ENCODE measurements at regions not wholly inside any gene's neighbourhood (a gene's known extent, or its start where the extent isn't known, plus 50 kb on each side); places are given as distances from the start of the nearest gene placed in this dataset.

DNA sequence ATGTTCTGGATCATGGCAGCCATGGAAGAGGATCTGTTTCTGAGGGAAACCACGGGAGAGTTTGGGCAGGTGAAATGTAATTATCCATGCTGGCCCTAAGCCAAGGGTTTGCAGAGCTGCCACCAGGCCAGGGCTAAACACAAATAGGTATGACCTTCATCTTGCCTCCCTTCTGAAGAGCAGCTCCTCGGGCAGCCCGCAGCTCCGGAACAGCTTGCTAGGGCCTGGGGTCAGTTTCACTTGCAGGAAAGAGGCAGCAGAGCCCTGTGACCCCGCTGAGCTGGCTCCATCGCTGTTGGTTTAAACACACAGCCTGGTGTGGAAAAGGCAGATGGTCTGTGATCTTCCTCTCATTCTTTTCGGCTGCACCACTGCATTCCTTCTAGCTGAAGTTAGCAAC is 141.4 kb downstream of the TMEM38B start:
- Histone ChIP-seq H3K27me3 (ENCODE audit: insufficient read depth, low read depth, low read length) (no peaks in the 10 kb centered on the region), H3K9ac (ENCODE audit: low read length) (no peak overlapping the region), H3K4me2 (ENCODE audit: low read length) (no peak overlapping the region), H3K4me3 (ENCODE audit: low read length) (no peak overlapping the region), H3K36me3 (ENCODE audit: insufficient read depth, low read length) (no peaks in the 10 kb centered on the region), H4K20me1 (ENCODE audit: insufficient read depth) (no peaks in the 10 kb centered on the region), H2AFZ (ENCODE audit: low read depth, low read length) (no peak overlapping the region), H3K9me3 (ENCODE audit: low read length) (no peaks in the 10 kb centered on the region), H3K27ac (ENCODE audit: low read length) (no peak overlapping the region), H3F3A (ENCODE audit: insufficient read depth, low read length, poor library complexity, severe bottlenecking) (no peaks in the 10 kb centered on the region), H3K79me2 (replicated peaks; ENCODE audit: insufficient read depth, low read length) (no peaks in the 10 kb centered on the region), H3K9me2 (ENCODE audit: insufficient read depth, low read length) (no peaks in the 10 kb centered on the region)
- TF ChIP-seq RAD21 (conservative IDR thresholded peaks at IDR 0.05): no peak
- no peak for TF ChIP-seq EZH2 (IDR thresholded peaks at IDR 0.05; ENCODE audit: borderline replicate concordance, insufficient read depth, low read length, poor library complexity, severe bottlenecking)
- TF ChIP-seq POLR2AphosphoS5 (IDR thresholded peaks at IDR 0.05): no peak

- Histone ChIP-seq H4K20me1 (ENCODE audit: insufficient read depth) (no peaks in the 10 kb centered on the region), H3K9me3 (ENCODE audit: low read length) (no peaks in the 10 kb centered on the region), H3K79me2 (replicated peaks; ENCODE audit: insufficient read depth, low read length) (no peaks in the 10 kb centered on the region), H3K4me2 (ENCODE audit: low read length) (no peak overlapping the region), H3K36me3 (ENCODE audit: insufficient read depth, low read length) (no peaks in the 10 kb centered on the region), H3K27me3 (ENCODE audit: insufficient read depth, low read depth, low read length) (no peaks in the 10 kb centered on the region), H3K4me3 (ENCODE audit: low read length) (no peak overlapping the region), H3K9me2 (ENCODE audit: insufficient read depth, low read length) (no peaks in the 10 kb centered on the region), H3K9ac (ENCODE audit: low read length) (no peak overlapping the region), H2AFZ (ENCODE audit: low read depth, low read length) (no peak overlapping the region), H3F3A (ENCODE audit: insufficient read depth, low read length, poor library complexity, severe bottlenecking) (no peaks in the 10 kb centered on the region), H3K27ac (ENCODE audit: low read length) (no peak overlapping the region)
- TF ChIP-seq, protein P1, sequence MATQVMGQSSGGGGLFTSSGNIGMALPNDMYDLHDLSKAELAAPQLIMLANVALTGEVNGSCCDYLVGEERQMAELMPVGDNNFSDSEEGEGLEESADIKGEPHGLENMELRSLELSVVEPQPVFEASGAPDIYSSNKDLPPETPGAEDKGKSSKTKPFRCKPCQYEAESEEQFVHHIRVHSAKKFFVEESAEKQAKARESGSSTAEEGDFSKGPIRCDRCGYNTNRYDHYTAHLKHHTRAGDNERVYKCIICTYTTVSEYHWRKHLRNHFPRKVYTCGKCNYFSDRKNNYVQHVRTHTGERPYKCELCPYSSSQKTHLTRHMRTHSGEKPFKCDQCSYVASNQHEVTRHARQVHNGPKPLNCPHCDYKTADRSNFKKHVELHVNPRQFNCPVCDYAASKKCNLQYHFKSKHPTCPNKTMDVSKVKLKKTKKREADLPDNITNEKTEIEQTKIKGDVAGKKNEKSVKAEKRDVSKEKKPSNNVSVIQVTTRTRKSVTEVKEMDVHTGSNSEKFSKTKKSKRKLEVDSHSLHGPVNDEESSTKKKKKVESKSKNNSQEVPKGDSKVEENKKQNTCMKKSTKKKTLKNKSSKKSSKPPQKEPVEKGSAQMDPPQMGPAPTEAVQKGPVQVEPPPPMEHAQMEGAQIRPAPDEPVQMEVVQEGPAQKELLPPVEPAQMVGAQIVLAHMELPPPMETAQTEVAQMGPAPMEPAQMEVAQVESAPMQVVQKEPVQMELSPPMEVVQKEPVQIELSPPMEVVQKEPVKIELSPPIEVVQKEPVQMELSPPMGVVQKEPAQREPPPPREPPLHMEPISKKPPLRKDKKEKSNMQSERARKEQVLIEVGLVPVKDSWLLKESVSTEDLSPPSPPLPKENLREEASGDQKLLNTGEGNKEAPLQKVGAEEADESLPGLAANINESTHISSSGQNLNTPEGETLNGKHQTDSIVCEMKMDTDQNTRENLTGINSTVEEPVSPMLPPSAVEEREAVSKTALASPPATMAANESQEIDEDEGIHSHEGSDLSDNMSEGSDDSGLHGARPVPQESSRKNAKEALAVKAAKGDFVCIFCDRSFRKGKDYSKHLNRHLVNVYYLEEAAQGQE (IDR thresholded peaks at IDR 0.05; ENCODE audit: borderline replicate concordance): no peak
- no peak for TF ChIP-seq SMC3 (conservative IDR thresholded peaks at IDR 0.05; ENCODE audit: poor library complexity)
- TF ChIP-seq RAD21 (conservative IDR thresholded peaks at IDR 0.05): no peak
- TF ChIP-seq EP300 (conservative IDR thresholded peaks at IDR 0.05; ENCODE audit: poor library complexity, severe bottlenecking): no peak
- TF ChIP-seq EZH2 (IDR thresholded peaks at IDR 0.05; ENCODE audit: borderline replicate concordance, insufficient read depth, low read length, poor library complexity, severe bottlenecking): no peak
- TF ChIP-seq MXI1 (conservative IDR thresholded peaks at IDR 0.05; ENCODE audit: poor library complexity, severe bottlenecking): no peak
- TF ChIP-seq TAF1 (IDR thresholded peaks at IDR 0.05; ENCODE audit: low read depth): no peak
- no peak for TF ChIP-seq POLR2AphosphoS5 (IDR thresholded peaks at IDR 0.05)
- TF ChIP-seq, protein P2, sequence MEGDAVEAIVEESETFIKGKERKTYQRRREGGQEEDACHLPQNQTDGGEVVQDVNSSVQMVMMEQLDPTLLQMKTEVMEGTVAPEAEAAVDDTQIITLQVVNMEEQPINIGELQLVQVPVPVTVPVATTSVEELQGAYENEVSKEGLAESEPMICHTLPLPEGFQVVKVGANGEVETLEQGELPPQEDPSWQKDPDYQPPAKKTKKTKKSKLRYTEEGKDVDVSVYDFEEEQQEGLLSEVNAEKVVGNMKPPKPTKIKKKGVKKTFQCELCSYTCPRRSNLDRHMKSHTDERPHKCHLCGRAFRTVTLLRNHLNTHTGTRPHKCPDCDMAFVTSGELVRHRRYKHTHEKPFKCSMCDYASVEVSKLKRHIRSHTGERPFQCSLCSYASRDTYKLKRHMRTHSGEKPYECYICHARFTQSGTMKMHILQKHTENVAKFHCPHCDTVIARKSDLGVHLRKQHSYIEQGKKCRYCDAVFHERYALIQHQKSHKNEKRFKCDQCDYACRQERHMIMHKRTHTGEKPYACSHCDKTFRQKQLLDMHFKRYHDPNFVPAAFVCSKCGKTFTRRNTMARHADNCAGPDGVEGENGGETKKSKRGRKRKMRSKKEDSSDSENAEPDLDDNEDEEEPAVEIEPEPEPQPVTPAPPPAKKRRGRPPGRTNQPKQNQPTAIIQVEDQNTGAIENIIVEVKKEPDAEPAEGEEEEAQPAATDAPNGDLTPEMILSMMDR (IDR thresholded peaks at IDR 0.05; ENCODE audit: poor library complexity, severe bottlenecking): no peak
Measured at GRCh38 chr9:105836936-105837660, 142.8 kb downstream of the TMEM38B start.

Data from neural cell (in vitro differentiated cells).